ENCODE measurements at regions not wholly inside any gene's neighbourhood (a gene's known extent, or its start where the extent isn't known, plus 50 kb on each side); places are given as distances from the start of the nearest gene placed in this dataset.

DNA sequence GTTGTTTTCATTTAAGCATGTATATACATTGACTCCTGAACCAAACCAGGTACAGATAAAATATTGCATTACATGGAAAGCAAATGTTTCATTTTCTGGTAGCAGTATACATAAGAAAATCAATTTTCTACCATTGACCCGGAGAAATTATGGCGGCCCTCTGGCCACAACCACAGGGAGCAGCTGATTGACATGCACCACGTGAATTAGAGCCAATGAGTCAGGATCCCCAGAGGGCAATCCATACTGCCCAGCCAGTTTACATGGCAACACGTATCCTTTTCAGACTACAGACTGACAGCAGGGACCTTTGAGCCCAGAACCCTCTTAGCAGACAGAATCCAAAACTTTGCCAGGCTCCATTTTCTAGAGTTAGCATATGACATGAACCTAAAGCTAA is 272.2 kb upstream of the NEBL start:
- no peak for DNase-seq

- DNase-seq: no peak
Observed at GRCh38 chr10:21167288-21168010, 270.3 kb upstream of the NEBL start.

GRCh38 chr10:21166557-21167287 is 269.6 kb upstream of the NEBL start:
- DNase-seq: no peak

- no peak for DNase-seq
Observed at GRCh38 chr10:21165489-21165888, 268.4 kb upstream of the NEBL start.

GRCh38 chr10:21164687-21165086 is 267.6 kb upstream of the NEBL start:
- DNase-seq: no peak

GRCh38 chr10:21162948-21163347 is 265.8 kb upstream of the NEBL start:
- no peak for DNase-seq

- no peak for DNase-seq
Observed at GRCh38 chr10:21161647-21162046, 264.5 kb upstream of the NEBL start.

DNA sequence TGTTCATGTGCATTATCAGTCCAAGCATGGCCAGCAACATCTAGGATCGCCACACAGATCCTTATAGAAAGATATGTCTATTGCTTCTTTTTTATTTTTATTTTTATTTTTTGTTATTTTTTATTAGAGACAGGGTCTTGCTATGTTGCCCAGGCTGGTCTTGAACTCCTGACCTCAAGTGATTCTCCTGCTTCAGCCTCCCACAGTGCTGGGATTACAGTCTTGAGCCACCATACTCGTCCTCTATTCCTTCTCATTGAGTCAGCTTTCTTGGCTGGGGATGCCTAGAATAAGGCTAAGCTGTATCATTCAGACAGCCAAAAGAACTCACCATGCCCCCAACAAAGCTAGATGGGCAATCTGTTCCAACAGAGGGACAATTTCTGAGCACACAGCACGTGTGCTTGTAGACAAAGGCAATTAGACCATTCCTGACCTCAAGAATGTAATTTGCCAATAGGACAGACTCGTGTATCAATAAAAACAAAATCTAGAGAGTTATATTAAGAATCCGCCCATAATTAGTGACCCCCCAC is 264.0 kb upstream of the NEBL start:
- DNase-seq: no peak

DNA sequence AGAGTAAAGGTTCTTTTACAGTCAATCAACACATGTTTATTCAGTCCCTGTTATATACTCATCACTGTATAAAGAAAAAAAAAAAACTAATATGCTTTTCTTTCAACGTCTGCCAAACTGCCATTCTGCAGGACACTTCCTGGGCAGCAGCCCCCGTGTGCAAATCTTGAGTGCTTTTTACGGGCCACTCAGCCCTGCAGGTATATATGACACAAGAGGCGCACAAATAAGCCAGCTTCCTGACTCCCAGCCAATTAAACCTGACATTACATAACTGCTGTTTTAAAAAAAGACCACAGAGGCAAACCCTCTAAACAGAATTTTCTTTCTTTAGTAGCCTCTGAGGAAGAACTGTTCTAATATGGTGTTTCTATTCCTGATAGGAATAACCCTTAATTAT is 263.0 kb upstream of the NEBL start:
- no peak for DNase-seq

GRCh38 chr10:21159669-21160068 is 262.6 kb upstream of the NEBL start:
- DNase-seq: no peak

DNA sequence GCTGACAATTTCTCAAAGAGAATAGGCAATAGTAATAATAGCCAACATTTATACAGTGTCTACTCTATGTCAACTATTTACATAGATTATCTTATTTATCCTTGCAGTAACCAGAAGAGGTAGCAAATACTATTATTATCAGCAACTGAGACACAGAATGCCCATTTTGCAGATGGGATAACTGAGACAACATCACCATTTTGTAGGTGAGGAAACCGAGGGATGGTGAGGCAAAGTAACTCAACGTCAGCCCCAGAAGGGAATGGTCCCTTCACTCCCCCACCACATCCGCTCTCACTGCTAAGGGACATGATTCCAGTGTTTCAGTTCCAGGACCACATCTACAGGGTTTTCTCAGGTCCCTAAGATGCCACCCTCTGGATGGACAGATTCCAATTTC is 261.2 kb upstream of the NEBL start:
- no peak for DNase-seq

- no peak for DNase-seq
Observed at GRCh38 chr10:21157664-21158063, 260.6 kb upstream of the NEBL start.

DNA sequence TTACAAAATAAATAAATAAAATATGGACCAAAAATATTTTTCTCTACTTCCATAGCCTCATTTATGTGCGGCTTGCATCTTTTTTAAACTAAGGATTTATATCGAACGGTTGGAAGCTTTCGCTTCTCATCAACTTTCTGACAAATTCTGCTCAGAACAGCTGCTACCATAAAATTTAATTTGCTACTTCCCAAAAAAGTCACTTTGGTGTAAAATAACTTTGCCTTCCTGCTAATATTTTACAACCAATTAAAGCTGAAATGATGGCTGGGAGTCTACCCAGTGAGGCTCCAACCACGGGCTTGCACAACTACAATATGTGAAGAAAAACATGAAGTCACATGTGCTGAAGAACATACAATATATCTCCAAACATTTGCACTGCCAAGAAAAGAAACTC is 253.1 kb upstream of the NEBL start:
- no peak for DNase-seq

DNA sequence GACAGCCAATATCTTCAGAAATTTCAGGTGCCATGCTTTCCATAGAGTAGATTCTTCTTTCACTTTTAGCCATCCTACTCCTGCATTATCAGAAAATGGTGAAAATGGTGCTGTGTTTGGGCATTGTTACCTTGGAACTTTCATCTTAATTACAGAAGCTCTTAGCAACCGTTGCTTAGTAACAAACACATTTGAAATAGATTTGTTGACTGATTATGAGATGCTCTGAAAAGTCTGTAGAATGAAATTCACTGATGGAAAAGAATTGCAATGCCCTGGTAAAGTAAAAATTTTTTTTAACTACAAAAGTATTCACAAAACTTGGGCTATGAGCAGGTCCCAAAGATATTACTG is 249.3 kb upstream of the NEBL start:
- DNase-seq: no peak

- DNase-seq: no peak
Observed at GRCh38 chr10:21145751-21146435, 248.8 kb upstream of the NEBL start.

DNA sequence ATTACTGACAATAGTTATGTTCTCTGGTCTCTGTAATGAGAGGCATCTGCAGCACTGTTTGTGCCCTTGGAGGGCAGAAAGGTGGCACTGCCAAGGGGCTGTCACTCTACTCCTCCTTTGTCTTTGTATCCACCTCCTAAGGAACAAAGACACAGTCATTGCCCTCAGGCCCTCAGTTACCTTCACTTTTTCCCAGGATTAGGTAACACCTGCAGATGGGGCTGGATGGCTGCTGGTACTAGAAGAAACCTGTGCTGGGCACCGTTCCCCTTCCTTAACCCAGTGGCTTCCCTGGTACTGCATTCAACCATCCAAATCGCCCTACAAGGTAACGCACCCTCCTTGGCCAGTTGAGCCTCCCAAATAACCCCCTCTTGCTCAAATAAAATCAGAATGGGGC is 246.9 kb upstream of the NEBL start:
- DNase-seq: no peak

- DNase-seq: no peak
Observed at GRCh38 chr10:21141946-21142492, 244.9 kb upstream of the NEBL start.

DNA sequence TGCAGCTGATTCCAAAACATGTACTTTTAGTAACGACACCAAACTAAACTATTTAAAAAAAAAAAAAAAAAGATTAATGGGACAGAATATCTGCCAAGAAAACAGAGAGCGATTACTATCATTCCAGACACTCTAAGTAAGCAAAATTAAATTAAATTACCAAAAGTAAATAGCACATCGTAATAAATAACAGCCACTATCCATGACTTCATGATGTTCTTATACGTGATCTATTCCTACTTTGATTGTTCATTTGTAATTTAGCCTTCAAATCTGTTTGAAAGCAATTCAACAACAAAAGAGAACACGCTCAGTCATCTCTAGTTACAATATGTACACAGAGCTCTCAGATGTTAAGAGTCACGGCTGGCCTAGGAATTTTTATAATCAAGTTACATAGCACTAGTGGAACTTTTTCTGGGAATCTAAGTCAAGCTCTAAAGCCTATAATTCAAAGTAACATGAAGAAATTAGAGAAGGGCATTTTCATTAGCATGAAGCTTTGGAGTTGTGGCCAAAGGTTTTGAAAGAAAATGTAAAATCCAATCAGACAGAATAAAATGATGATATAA is 241.7 kb upstream of the NEBL start:
- DNase-seq: no peak

DNA sequence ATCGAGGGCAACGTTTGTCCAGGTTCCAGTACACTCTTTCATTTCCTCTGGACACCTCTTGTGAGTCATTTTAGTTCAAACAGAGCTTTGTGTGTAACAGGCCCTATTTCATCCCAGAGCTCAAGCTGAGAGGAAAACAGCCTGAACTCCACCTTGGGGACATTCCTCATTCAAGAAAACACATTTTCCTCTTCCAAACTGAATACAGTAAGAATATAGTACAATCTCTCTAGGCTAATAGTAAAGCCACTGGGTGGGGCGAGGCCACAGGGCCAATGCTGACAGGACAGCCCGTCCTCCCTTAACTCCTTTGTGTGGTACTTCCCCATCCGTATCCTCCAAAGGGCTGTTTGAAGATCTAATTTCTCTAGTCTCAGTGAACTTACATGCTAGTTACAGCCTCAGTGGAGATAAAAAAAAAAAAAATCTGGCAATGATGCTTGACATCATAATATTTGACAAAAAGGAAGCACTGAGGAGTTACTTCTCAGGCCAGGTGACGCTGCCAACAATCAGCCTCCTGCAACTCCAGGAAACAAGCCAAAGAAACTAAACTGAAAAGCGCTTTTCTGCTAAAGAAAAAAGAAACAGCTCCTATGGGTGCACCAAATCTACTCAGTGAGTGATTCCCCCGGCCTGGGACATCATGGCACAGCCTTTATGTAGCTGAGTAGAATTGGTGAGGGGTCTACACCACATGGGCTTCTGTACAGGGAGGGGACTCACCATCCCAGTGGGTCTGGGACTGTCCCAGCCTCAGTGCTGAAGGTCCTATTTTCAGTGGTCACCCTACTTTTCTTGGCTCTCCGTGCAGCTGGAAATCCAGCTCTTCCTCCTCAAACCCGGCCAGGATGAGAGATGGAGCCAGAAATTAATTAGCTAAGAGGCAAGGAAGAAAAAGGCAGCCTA is 238.2 kb upstream of the NEBL start:
- no peak for DNase-seq

GRCh38 chr10:21134645-21135022 is 237.5 kb upstream of the NEBL start:
- DNase-seq: no peak

DNA sequence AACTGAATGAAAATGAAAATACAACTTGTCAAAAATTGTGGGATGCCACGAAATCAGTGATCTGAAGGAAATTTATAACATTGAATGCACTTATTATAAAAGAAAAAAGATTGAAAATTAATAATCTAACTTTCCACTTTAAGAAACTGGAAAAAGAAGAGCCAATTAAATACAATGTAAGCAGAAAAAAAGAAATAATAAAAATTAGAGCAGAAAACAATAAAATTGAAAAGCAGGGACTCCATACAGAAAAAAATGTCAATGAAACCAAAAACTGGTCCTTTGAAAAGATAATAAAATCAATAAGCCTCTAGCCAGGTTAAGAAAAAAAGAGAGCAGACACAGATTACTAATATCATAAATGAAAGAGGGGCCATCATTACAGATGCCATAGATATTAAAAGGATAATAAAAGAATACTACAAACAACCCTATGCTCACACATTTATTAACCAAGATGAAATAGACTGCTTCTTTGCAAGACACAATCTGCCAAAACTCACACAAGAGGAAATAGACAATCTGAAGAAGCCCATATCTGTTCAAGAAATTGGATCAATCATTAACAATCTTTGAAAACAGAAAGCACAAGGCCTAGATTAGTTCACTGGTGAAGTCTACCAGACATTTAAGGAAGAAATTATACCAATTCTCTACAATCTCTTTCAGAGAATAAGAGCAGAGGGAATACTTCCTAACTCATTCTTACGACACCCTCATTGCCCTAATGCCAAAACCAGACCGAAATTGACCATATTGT is 233.8 kb upstream of the NEBL start:
- no peak for DNase-seq

All from T-helper 9 cell (primary cell).